Common myeloid progenitor, CD34-positive (primary cell): ENCODE measurements at regions not wholly inside any gene's neighbourhood (a gene's known extent, or its start where the extent isn't known, plus 50 kb on each side); places are given as distances from the start of the nearest gene placed in this dataset.

ENCODE experiments used
- CTCF ChIA-PET: fragments of 350-600 bp; sonication (Branson Sonifier 250); formaldehyde crosslinking; loops from one replicate; lab custom pipeline; 2021; ENCODE audit warnings: antibody characterized with exemption; lab: Charles Lee
- POLR2A ChIA-PET: fragments of 350-600 bp; sonication (Branson Sonifier 250); formaldehyde crosslinking; loops from one replicate; lab custom pipeline; 2021; ENCODE audit warnings: antibody characterized with exemption; lab: Charles Lee
- DNase-seq, 3 donors: peaks; one replicate each; pipeline versions ENCODE4 v3.0.0 to v3.0.0-alpha.2; 2013
- H3K27ac ChIP-seq, 2 experiments: 1 replicate in 1 of 2; 2 replicates in 1 of 2; pipeline ENCODE4 v1.7.0; 2013; ENCODE audit warnings: inconsistent platforms in 2 of 2, low read length in 2 of 2, mild to moderate bottlenecking in 2 of 2, low read depth in 1 of 2, moderate library complexity in 1 of 2; ENCODE audit not compliant: severe bottlenecking in 2 of 2, insufficient read depth in 1 of 2, poor library complexity in 1 of 2
- H3K27me3 ChIP-seq, 5 experiments: replicated peaks in 2 of 5; 1 replicate in 3 of 5; 2 replicates in 2 of 5; pipeline versions ENCODE4 v1.6.1 to v1.7.0; 2013; ENCODE audit warnings: low read length in 4 of 5, mild to moderate bottlenecking in 2 of 5, moderate library complexity in 2 of 5, inconsistent platforms in 1 of 5; ENCODE audit not compliant: insufficient read depth in 5 of 5, control insufficient read depth in 4 of 5
- H3K36me3 ChIP-seq, 4 experiments: 1 replicate in 2 of 4; 2 replicates in 2 of 4; pipeline versions ENCODE4 v1.6.1 to v1.7.0; 2013; ENCODE audit warnings: low read length in 3 of 4, control low read depth in 1 of 4, mild to moderate bottlenecking in 1 of 4; ENCODE audit not compliant: control insufficient read depth in 4 of 4, insufficient read depth in 4 of 4
- H3K4me1 ChIP-seq, 4 experiments: 1 replicate in 3 of 4; 2 replicates in 1 of 4; pipeline versions ENCODE4 v1.6.1 to v1.7.1; 2013; ENCODE audit warnings: low read length in 3 of 4, mild to moderate bottlenecking in 3 of 4, control low read depth in 1 of 4, inconsistent platforms in 1 of 4, moderate library complexity in 1 of 4; ENCODE audit not compliant: control insufficient read depth in 4 of 4, insufficient read depth in 4 of 4; ENCODE audit errors: control extremely low read depth in 1 of 4
- H3K4me3 ChIP-seq, 7 experiments: 1 replicate in 4 of 7; 2 replicates in 3 of 7; pipeline versions ENCODE4 v1.5.1 to v1.7.0; 2013; ENCODE audit warnings: mild to moderate bottlenecking in 7 of 7, low read length in 6 of 7, moderate library complexity in 6 of 7, inconsistent platforms in 2 of 7, low read depth in 2 of 7, control low read depth in 1 of 7; ENCODE audit not compliant: insufficient read depth in 4 of 7, control insufficient read depth in 1 of 7; ENCODE audit errors: extremely low read depth in 1 of 7
- H3K9me3 ChIP-seq, 5 experiments: 1 replicate in 4 of 5; 2 replicates in 1 of 5; pipeline versions ENCODE4 v1.6.1 to v1.7.1; 2013; ENCODE audit warnings: low read length in 4 of 5, mild to moderate bottlenecking in 2 of 5, inconsistent platforms in 1 of 5, low read depth in 1 of 5, moderate library complexity in 1 of 5; ENCODE audit not compliant: control insufficient read depth in 4 of 5, insufficient read depth in 2 of 5; ENCODE audit errors: control extremely low read depth in 1 of 5
- WGBS: methylation state at CpG from one replicate; pipeline ENCODE4 v1.1.5; 2013; ENCODE audit not compliant: insufficient coverage; 5-methylcytosine and 5-hydroxymethylcytosine counted together

DNA sequence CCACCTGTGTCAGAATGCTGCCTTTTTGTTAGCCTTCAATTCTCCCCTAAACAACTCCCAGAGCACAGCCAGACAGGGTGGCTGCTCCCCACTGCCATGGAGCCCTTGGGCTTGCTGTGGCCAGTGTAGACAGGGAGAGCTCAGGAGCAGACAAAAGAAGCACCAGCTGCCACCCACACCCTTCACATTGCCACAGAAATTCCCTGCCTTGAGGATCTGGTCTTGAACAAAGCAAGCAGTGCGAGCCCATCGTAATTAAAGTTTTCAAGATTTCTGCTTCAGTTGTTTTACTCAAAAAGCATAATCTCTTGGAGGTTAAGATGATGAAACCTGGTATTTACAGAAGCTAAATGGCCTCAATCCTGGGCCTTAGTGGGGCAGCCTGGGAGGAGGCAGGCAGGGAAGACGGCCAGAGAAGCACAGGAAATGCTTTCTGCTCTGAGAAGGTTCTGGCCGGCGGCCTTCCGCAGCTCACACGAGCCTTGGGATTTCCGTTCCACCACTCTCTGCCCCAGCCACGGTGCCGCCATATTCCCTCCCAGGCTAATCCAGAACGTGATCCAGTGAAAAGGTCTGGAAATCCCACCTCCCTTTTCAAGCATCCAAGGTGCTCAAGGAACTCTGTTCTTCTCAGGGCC lies 535.2 kb downstream of the BCL11B start:
- no peaks in the 10 kb centered on the region for H3K27me3 ChIP-seq
- DNase-seq, result no peak
- H3K4me1 ChIP-seq, result no peaks in the 10 kb centered on the region
- no peaks in the 10 kb centered on the region for H3K36me3 ChIP-seq
- H3K4me3 ChIP-seq, result no peak overlapping the region
- H3K9me3 ChIP-seq, result no peaks in the 10 kb centered on the region
- H3K27ac ChIP-seq, result no peak overlapping the region
- CTCF ChIA-PET, result no interaction called here
- POLR2A ChIA-PET, result no interaction called here
- 87% methylated on average over 11 of the region's 11 CpGs for WGBS

DNA sequence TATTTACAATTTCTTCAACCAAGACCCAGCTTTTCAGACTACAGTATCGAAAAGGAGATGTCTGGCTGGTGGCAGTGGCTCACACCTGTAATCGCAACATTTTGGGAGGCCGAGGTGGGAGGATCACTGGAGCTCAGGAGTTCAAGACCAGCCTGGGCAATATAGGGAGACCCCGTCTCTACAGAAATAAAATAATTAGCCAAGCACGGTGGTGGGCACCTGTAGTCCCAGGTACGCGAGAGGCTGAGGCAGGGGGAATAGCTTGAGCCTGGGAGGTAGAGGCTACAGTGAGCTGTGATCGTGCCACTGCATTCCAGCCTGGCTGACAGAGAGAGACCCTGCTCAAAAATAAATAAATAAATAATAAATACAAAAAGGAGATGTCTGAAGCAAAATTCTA lies 530.5 kb downstream of the BCL11B start:
- H3K36me3 ChIP-seq, result no peaks in the 10 kb centered on the region
- no peak for DNase-seq
- no peak overlapping the region for H3K4me3 ChIP-seq
- WGBS, result 98% methylated on average over 7 of the region's 8 CpGs
- no peaks in the 10 kb centered on the region for H3K27me3 ChIP-seq
- no peaks in the 10 kb centered on the region for H3K9me3 ChIP-seq
- H3K27ac ChIP-seq, result no peak overlapping the region
- POLR2A ChIA-PET, result no interaction called here
- no peaks in the 10 kb centered on the region for H3K4me1 ChIP-seq
- CTCF ChIA-PET, result no interaction called here

DNA sequence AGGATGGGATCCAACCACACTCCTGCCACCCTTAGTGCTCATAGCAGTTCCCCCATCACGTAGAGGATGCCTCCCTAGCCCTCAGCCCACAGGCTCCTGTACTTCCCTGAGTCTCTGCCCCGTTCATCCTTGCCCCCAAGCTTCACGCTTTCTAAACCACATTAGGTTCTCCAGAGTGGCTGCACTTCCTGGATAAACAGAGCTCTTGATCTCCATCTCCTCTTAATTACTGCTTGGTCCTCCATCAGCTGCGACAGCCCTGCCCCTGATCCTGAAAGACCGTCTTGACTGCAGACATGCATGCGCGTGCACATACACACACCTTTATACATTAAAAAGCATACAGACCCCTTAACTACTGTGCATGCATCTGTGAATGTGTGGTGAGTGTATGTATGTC lies 530.0 kb downstream of the BCL11B start:
- no peak overlapping the region for H3K27ac ChIP-seq
- no peaks in the 10 kb centered on the region for H3K9me3 ChIP-seq
- POLR2A ChIA-PET, result no interaction called here
- no peak overlapping the region for H3K4me3 ChIP-seq
- no peak for DNase-seq
- H3K4me1 ChIP-seq, result no peaks in the 10 kb centered on the region
- CTCF ChIA-PET, result no interaction called here
- 71% methylated on average over 4 of the region's 7 CpGs for WGBS
- H3K36me3 ChIP-seq, result no peaks in the 10 kb centered on the region
- no peaks in the 10 kb centered on the region for H3K27me3 ChIP-seq

DNA sequence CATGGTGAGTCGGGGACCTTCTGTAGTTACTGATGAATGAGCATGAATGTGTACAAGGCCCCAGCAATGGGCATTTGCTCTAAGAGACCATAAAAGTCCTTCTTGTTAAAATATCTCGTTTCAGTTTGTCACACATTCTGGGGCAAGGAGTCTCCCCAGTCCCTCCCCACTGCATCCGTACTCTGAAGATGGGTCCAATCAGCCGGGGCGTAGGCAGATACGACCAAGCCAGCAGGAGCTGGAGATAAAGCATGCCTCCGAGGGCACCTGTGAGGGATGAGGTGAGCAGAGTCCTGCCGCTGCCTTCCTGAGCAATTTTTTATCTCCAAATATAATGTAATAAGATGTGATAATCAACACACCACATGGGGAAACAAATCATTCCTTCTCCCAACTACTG lies 528.5 kb downstream of the BCL11B start:
- ChIA-PET POLR2A (no interaction called here), CTCF (no interaction called here)
- 87% methylated on average over 3 of the region's 8 CpGs for WGBS
- no peaks in the 10 kb centered on the region for H3K9me3 ChIP-seq
- DNase-seq, result no peak
- no peak overlapping the region for H3K27ac ChIP-seq
- H3K27me3 ChIP-seq, result peaks cover 0 to 2% (median 0%) of the 10 kb centered on the region in 5 experiments
- no peaks in the 10 kb centered on the region for H3K4me1 ChIP-seq
- no peak overlapping the region for H3K4me3 ChIP-seq
- H3K36me3 ChIP-seq, result no peaks in the 10 kb centered on the region

DNA sequence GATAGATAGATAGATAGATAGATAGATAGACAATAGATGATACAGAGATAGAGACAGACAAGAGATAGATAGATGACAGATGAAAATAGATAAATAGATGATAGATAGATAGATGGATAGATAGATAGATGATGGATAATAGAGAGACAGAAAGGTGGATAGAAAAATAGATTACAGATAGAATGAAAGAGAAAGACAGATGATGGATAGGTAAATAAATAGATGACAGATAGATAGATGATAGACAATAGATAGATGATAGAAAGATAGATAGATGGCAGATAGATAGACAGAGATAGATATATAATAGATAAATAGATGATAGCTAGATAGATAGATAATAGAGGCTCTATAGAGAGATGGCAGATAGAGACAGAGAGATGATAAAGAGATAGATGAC lies 523.0 kb downstream of the BCL11B start:
- POLR2A ChIA-PET, result no interaction called here

DNA sequence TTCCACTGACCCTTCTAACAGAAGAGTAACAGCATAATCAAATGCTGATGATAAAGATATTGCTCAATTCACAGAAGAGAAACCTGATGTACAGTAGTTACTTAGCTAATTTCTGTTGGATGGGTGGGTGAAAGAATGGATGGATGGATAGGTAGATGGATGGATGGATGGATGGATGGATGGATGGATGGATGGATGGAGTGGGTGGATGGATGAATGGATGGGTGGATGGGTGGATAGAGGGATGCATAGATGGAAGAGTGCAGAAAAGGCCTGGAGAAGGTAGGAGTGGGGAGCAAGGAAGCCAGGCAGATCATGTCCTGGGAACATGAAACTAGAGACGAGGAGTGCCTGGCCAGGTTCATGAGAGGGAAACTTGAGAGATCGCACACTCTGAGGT lies 520.9 kb downstream of the BCL11B start:
- WGBS, result 94% methylated on average over 2 of the region's 2 CpGs
- POLR2A ChIA-PET, result no interaction called here

More for the DNA sequence above, 523.0 kb downstream of the BCL11B start:
- Histone ChIP-seq H3K9me3 (no peaks in the 10 kb centered on the region), H3K4me1 (no peaks in the 10 kb centered on the region), H3K36me3 (no peaks in the 10 kb centered on the region), H3K4me3 (no peak overlapping the region), H3K27ac (no peak overlapping the region), H3K27me3 (peaks cover 0 to 2% (median 0%) of the 10 kb centered on the region in 5 experiments)
- DNase-seq, result no peak
- CTCF ChIA-PET, result no interaction called here

DNA sequence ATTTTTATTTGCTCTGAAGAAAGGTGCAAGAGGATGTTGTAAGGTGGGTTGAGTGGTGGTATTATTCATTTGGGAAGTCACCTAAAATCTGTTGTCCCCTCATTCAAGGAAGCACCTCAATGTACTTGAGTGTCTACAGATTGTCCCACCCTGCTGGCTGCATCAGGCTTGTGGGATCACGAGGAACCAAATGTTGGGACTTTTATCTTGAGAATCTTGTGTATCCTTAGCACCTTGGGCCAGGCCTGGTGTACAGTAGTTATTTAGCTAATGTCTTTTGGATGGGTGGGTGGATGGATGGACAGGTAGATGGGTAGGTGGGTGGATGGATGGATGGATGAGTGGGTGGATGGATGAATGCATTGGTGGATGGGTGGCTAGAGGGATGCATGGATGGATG lies 519.3 kb downstream of the BCL11B start:
- ChIA-PET POLR2A (no interaction called here), CTCF (no interaction called here)
- no peak for DNase-seq
- Histone ChIP-seq H3K36me3 (no peaks in the 10 kb centered on the region), H3K4me3 (no peak overlapping the region), H3K9me3 (peaks cover 0 to 5% (median 0%) of the 10 kb centered on the region in 5 experiments), H3K27me3 (no peaks in the 10 kb centered on the region), H3K27ac (no peak overlapping the region), H3K4me1 (no peaks in the 10 kb centered on the region)
- WGBS, result 100% methylated on average over 1 of the region's 1 CpG

More for the DNA sequence above, 520.9 kb downstream of the BCL11B start:
- H3K27ac ChIP-seq, result no peak overlapping the region
- no peaks in the 10 kb centered on the region for H3K36me3 ChIP-seq
- CTCF ChIA-PET, result no interaction called here
- H3K4me3 ChIP-seq, result no peak overlapping the region
- no peaks in the 10 kb centered on the region for H3K4me1 ChIP-seq
- H3K9me3 ChIP-seq, result peaks cover 0 to 5% (median 0%) of the 10 kb centered on the region in 5 experiments
- H3K27me3 ChIP-seq, result peaks cover 0 to 2% (median 0%) of the 10 kb centered on the region in 5 experiments
- no peak for DNase-seq
